GM12864 (cell line): ENCODE measurements at regions not wholly inside any gene's neighbourhood (a gene's known extent, or its start where the extent isn't known, plus 50 kb on each side); places are given as distances from the start of the nearest gene placed in this dataset.
"Not testable (repeated sequence)": the region's sequence is repeated elsewhere in the genome, so short reads cannot be mapped to it uniquely, and the experiment has no call there.

ENCODE experiments used
- DNase-seq: peaks from one replicate; pipeline ENCODE4 v3.0.0-alpha.2; 2011; ENCODE audit warnings: low read depth
- H3K4me3 ChIP-seq: 2 replicates; pipeline ENCODE4 v1.5.1; 2011; ENCODE audit warnings: mild to moderate bottlenecking, low read depth, low read length, control low read depth
- TF ChIP-seq, protein P1 (sequence below): IDR thresholded peaks from 2 replicates; pipeline ENCODE4 v1.5.1; 2011; ENCODE audit warnings: low read depth, mild to moderate bottlenecking, moderate library complexity, low read length, control low read depth, inconsistent platforms; ENCODE audit errors: missing control alignments

DNA sequence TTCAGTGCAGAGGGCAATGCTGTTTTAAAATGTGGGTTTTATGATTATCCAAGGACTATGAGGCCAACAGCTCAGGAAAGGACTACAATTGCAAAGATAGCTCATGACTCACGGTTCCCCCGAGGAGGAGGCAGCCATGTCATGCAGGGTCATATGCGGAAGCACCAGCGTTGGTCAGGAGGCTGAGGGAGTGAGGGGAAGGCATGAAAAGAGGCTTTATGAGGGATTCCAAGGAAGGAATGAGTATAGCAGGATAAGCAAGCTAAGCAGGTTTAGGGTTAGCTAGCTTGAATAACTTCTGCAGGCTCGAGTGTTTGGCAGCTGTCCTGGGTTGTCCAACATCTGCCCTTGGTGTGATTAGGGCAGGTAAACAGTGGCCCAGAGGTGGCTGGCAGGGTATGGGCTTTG lies 495.1 kb downstream of the SETD4 start:
- TF ChIP-seq, protein P1, sequence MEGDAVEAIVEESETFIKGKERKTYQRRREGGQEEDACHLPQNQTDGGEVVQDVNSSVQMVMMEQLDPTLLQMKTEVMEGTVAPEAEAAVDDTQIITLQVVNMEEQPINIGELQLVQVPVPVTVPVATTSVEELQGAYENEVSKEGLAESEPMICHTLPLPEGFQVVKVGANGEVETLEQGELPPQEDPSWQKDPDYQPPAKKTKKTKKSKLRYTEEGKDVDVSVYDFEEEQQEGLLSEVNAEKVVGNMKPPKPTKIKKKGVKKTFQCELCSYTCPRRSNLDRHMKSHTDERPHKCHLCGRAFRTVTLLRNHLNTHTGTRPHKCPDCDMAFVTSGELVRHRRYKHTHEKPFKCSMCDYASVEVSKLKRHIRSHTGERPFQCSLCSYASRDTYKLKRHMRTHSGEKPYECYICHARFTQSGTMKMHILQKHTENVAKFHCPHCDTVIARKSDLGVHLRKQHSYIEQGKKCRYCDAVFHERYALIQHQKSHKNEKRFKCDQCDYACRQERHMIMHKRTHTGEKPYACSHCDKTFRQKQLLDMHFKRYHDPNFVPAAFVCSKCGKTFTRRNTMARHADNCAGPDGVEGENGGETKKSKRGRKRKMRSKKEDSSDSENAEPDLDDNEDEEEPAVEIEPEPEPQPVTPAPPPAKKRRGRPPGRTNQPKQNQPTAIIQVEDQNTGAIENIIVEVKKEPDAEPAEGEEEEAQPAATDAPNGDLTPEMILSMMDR: no peak

GRCh38 chr21:35563885-35564451 lies 496.4 kb downstream of the SETD4 start:
- TF ChIP-seq, protein P1: no peak
- H3K4me3 ChIP-seq: no peak overlapping the region
- no peak for DNase-seq

More for the DNA sequence above, 495.1 kb downstream of the SETD4 start:
- DNase-seq: no peak
- no peak overlapping the region for H3K4me3 ChIP-seq

DNA sequence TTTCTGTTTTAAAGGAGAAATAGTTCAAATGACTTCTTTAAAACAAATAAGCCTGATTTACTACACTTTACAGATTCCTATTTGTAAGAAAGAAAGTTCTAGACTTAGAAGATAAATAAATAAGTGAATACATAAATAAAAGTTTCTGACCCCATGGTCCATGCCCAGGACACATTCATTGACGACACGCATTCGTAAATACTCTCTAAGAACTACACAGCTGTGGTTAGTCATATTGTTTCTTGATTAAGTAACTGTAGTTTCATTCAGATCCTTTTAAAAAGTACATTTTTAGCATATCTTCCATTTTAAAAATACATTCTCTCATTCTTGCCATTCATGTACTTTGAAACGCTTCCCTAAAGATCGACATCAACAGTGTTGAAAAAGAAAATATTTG lies 497.4 kb downstream of the SETD4 start:
- no peak overlapping the region for H3K4me3 ChIP-seq
- TF ChIP-seq, protein P1: no peak
- DNase-seq: no peak

- TF ChIP-seq, protein P1: no peak
- H3K4me3 ChIP-seq: no peak overlapping the region
- no peak for DNase-seq
Observed at GRCh38 chr21:35561116-35561515, 499.2 kb downstream of the SETD4 start.

DNA sequence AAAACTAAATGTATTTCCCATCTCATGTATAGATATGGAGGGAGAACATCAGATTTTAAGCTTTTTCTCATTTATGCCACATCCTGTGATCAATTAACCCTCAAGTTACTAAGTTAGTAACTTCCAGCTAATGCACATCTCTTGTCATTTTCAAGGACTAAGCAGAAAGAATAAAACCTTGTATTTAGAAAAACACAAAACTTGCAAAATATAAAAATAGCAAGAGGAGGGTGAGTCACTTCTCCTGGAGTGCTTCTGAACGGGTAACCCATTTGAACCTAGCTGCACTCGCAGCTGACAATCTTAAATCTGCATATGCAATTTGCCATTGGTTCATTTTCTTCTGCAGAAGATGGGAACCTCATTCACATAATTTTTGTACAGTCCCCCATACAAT lies 500.5 kb downstream of the SETD4 start:
- no peak for DNase-seq
- no peak overlapping the region for H3K4me3 ChIP-seq
- TF ChIP-seq, protein P1: no peak

DNA sequence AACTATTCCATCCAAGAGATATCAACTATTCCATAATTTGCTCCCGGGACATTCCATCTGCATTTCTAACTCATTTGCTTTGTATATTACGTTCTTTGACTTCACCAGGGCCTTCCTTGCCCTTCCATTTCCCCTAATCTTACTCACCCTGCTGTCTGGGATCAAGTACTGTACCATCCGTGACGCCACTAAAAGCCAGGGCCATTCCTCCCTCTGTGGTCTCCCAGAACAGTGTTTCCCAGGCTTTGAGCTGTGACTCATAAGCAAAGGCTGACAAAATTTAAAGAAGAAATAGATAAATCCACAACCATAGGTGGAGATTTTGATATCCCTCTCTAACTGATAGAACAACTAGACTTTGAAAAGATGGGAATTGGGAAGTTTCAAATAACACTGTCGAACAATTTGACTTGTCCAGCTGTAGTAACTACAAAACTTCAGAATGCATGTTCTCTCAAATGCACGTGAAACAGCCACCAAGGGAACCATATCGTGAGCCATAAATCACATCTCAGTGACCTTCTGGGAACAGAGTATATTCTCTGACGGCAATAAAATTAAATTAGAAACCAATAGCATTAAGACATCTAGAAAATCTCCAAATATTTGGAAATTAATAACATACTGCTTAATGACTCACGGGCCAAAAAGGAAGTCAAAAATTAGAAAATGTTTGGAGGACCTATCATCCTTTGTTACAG lies 501.0 kb downstream of the SETD4 start:
- TF ChIP-seq, protein P1: no peak
- no peak overlapping the region for H3K4me3 ChIP-seq
- no peak for DNase-seq

DNA sequence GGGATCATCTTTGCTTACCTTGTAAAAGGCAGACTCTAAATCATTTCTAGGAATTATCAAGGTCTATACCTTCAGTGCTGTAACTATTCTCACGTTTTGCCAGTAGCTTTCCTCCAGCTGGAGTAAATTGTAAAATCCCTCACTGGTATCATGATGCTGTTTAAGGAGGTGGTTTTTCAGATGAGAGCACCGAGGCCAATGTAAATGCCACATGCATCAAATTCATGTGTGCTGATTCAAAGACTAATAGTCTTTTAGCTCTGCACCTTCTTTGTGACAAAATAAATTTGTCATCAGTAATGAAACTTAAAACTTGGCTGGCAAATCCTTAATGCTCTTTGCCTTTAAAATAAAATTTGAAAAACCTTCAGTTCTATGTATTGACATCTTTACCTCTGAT lies 503.8 kb downstream of the SETD4 start:
- TF ChIP-seq, protein P1: no peak
- H3K4me3 ChIP-seq: no peak overlapping the region
- DNase-seq: no peak

- not testable (repeated sequence) for H3K4me3 ChIP-seq, DNase-seq
Observed at GRCh38 chr21:35552483-35552882, 503.4 kb upstream of the RUNX1 start.
